Motor neuron (in vitro differentiated cells): ENCODE measurements at regions not wholly inside any gene's neighbourhood (a gene's known extent, or its start where the extent isn't known, plus 50 kb on each side); places are given as distances from the start of the nearest gene placed in this dataset.
A peak's percentile ranks its signal among the peaks of the same experiment; 100 is the strongest.
"Not testable (repeated sequence)": the region's sequence is repeated elsewhere in the genome, so short reads cannot be mapped to it uniquely, and the experiment has no call there.

Experiments used
- ATAC-seq, 8 experiments: fragments of 200-7000 bp; cut with Tn5 transposase; replicated peaks in 6 of 8; 2 replicates each; pipeline ENCODE4 v1.8.0; 2021; ENCODE audit warnings: mild to moderate bottlenecking in 8 of 8, moderate library complexity in 8 of 8
- H3K27ac ChIP-seq, 2 donors: fragments of 250-450 bp; sonication (Bioruptor Pico); 2 replicates each; pipeline ENCODE4 v1.9.0; 2021; ENCODE audit warnings: antibody characterized with exemption in 2 of 2, mild to moderate bottlenecking in 2 of 2, moderate library complexity in 1 of 2
- H3K4me1 ChIP-seq, 2 donors: fragments of 250-450 bp; sonication (Bioruptor Pico); replicated peaks in 1 of 2; 2 replicates each; pipeline ENCODE4 v1.6.1; 2021; ENCODE audit warnings: antibody characterized with exemption in 2 of 2, mild to moderate bottlenecking in 2 of 2, moderate library complexity in 1 of 2
- H3K4me3 ChIP-seq, 5 donors: fragments of 250-450 bp; sonication (Bioruptor Pico); 2 replicates each; pipeline ENCODE4 v1.9.0; 2021; ENCODE audit warnings: antibody characterized with exemption in 5 of 5, mild to moderate bottlenecking in 5 of 5, moderate library complexity in 4 of 5
- WGBS, 10 experiments: fragments of 450-650 bp; shearing (Covaris generic); methylation state at CpG; one replicate each; pipeline ENCODE4 v1.0.0; 2022; 5-methylcytosine and 5-hydroxymethylcytosine counted together
- in situ Hi-C, 9 experiments: fragments of 400-800 bp; cut with MboI; loops; one replicate each; pipeline ENCODE4 v1.15.0; 2021; ENCODE audit warnings: low sequenced_read_pairs in 9 of 9, low pct_unique_long_range_greater_than_20kb in 2 of 9; ENCODE audit not compliant: unreplicated experiment in 9 of 9

- in situ Hi-C loops, H3K4me3 ChIP-seq, H3K27ac ChIP-seq, H3K4me1 ChIP-seq: not testable (repeated sequence)
- WGBS, 10 experiments: 12 to 100% (median 76%) methylated on average over 1 to 5 of the region's 5 CpGs
- peak in 1 of 8 experiments; percentile 89 for ATAC-seq
These were observed 153.6 kb upstream of the BET1 start for GRCh38 chr7:94157659-94158306.

- WGBS, 10 experiments: 37 to 90% (median 77%) methylated on average over 1 to 3 of the region's 3 CpGs
- no peaks in the 10 kb centered on the region for H3K4me1 ChIP-seq
- H3K4me3 ChIP-seq: no peak overlapping the region
- in situ Hi-C loops: no loop called here
- ATAC-seq: no peak
- no peak overlapping the region for H3K27ac ChIP-seq
These were observed 156.7 kb upstream of the BET1 start for GRCh38 chr7:94160719-94161435.

- H3K4me1 ChIP-seq: no peaks in the 10 kb centered on the region
- ATAC-seq: no peak
- 67 to 94% (median 82%) methylated on average over 1 to 6 of the region's 6 CpGs for WGBS, 10 experiments
- H3K4me3 ChIP-seq: no peak overlapping the region
- no peak overlapping the region for H3K27ac ChIP-seq
- in situ Hi-C loops: no loop called here
These were observed 157.3 kb upstream of the BET1 start for GRCh38 chr7:94161476-94161875.

- in situ Hi-C loops: no loop called here
- WGBS, 10 experiments: 68 to 100% (median 92%) methylated on average over 1 to 4 of the region's 4 CpGs; no CpG with 5 or more reads in 2 of the 10 experiments
These were observed 165.5 kb upstream of the BET1 start for GRCh38 chr7:94169682-94170081.

GRCh38 chr7:94170836-94171235, 166.7 kb upstream of the BET1 start:
- Histone ChIP-seq H3K4me1 (peaks cover 0 to 5% of the 10 kb centered on the region in 2 donors), H3K27ac (no peak overlapping the region), H3K4me3 (no peak overlapping the region)
- no peak for ATAC-seq
- in situ Hi-C loops: no loop called here

More at GRCh38 chr7:94169682-94170081, 165.5 kb upstream of the BET1 start:
- H3K4me1 ChIP-seq: peaks cover 0 to 5% of the 10 kb centered on the region in 2 donors
- H3K27ac ChIP-seq: no peak overlapping the region
- no peak for ATAC-seq
- no peak overlapping the region for H3K4me3 ChIP-seq

GRCh38 chr7:94173436-94173835, 169.3 kb upstream of the BET1 start:
- ATAC-seq: no peak
- H3K4me3 ChIP-seq: no peak overlapping the region
- H3K27ac ChIP-seq: no peak overlapping the region
- in situ Hi-C loops: no loop called here
- WGBS, 10 experiments: 33 to 93% (median 80%) methylated on average over 1 to 2 of the region's 2 CpGs; no CpG with 5 or more reads in 1 of the 10 experiments
- peaks cover 0 to 5% of the 10 kb centered on the region in 2 donors for H3K4me1 ChIP-seq

- WGBS, 10 experiments: 66 to 100% (median 97%) methylated on average over 2 to 4 of the region's 5 CpGs; no CpG with 5 or more reads in 2 of the 10 experiments
- in situ Hi-C loops: no loop called here
- Histone ChIP-seq H3K4me1 (peaks cover 0 to 5% of the 10 kb centered on the region in 2 donors), H3K4me3 (no peak overlapping the region), H3K27ac (no peak overlapping the region)
- no peak for ATAC-seq
These were observed 170.2 kb upstream of the BET1 start for GRCh38 chr7:94174375-94174774.

- in situ Hi-C loops: no loop called here
- peak in 4 of 8 experiments; percentile 20 to 40 (median 27) for ATAC-seq
- Histone ChIP-seq H3K27ac (no peak overlapping the region), H3K4me1 (peaks cover 0 to 5% of the 10 kb centered on the region in 2 donors), H3K4me3 (no peak overlapping the region)
- 40 to 85% (median 53%) methylated on average over 2 of the region's 2 CpGs; no CpG with 5 or more reads in 5 of the 10 experiments for WGBS, 10 experiments
These were observed 170.8 kb upstream of the BET1 start for GRCh38 chr7:94174956-94175355.

- 56 to 100% (median 73%) methylated on average over 1 to 4 of the region's 4 CpGs; no CpG with 5 or more reads in 1 of the 10 experiments for whole genome bisulfite sequencing, 10 experiments
- peaks cover 0 to 5% of the 10 kb centered on the region in 2 donors for H3K4me1 ChIP-seq
- in situ Hi-C loops: no loop called here
- H3K4me3 ChIP-seq: no peak overlapping the region
- no peak overlapping the region for H3K27ac ChIP-seq
- ATAC-seq: no peak
These were observed 172.6 kb upstream of the BET1 start for GRCh38 chr7:94176694-94177200.

GRCh38 chr7:94177441-94177840, 173.3 kb upstream of the BET1 start:
- 43 to 95% (median 89%) methylated on average over 2 to 3 of the region's 3 CpGs for WGBS, 10 experiments
- ATAC-seq: no peak

GRCh38 chr7:94178230-94178629, 174.1 kb upstream of the BET1 start:
- 69 to 100% (median 82%) methylated on average over 1 to 3 of the region's 3 CpGs for WGBS, 10 experiments
- Histone ChIP-seq H3K4me3 (no peak overlapping the region), H3K4me1 (peaks cover 0 to 5% of the 10 kb centered on the region in 2 donors), H3K27ac (no peak overlapping the region)
- ATAC-seq: no peak
- in situ Hi-C loops: no loop called here

More at GRCh38 chr7:94177441-94177840, 173.3 kb upstream of the BET1 start:
- Histone ChIP-seq H3K4me3 (no peak overlapping the region), H3K27ac (no peak overlapping the region), H3K4me1 (peaks cover 0 to 5% of the 10 kb centered on the region in 2 donors)
- in situ Hi-C loops: no loop called here

GRCh38 chr7:94179466-94179865, 175.3 kb upstream of the BET1 start:
- WGBS, 10 experiments: 60 to 100% (median 88%) methylated on average over 1 of the region's 1 CpG; no CpG with 5 or more reads in 6 of the 10 experiments
- in situ Hi-C loops: no loop called here
- Histone ChIP-seq H3K4me3 (no peak overlapping the region), H3K4me1 (no peaks in the 10 kb centered on the region), H3K27ac (no peak overlapping the region)
- ATAC-seq: no peak

- Histone ChIP-seq H3K4me3 (no peak overlapping the region), H3K27ac (no peak overlapping the region), H3K4me1 (no peaks in the 10 kb centered on the region)
- ATAC-seq: peak in 2 of 8 experiments; percentile 28 to 38
- in situ Hi-C loops: no loop called here
- 0 to 100% (median 100%) methylated on average over 1 of the region's 1 CpG; no CpG with 5 or more reads in 5 of the 10 experiments for WGBS, 10 experiments
These were observed 177.9 kb upstream of the BET1 start for GRCh38 chr7:94182066-94182465.
